Suprapubic skin (tissue), 3 donors: ENCODE measurements at regions not wholly inside any gene's neighbourhood (a gene's known extent, or its start where the extent isn't known, plus 50 kb on each side); places are given as distances from the start of the nearest gene placed in this dataset.

Source experiments
- POLR2A ChIP-seq, 2 donors: fragments of 450-650 bp; IDR thresholded peaks; one replicate each; pipeline ENCODE4 v1.6.1; 2017; ENCODE audit warnings: antibody characterized with exemption in 2 of 2, mild to moderate bottlenecking in 2 of 2, moderate library complexity in 2 of 2
- TF ChIP-seq, protein P1 (sequence below), 2 donors: fragments of 200-600 bp in 1 of 2; fragments of 450-650 bp in 1 of 2; sonication (generic) in 1 of 2; IDR thresholded peaks; one replicate each; pipeline ENCODE4 v1.5.1; 2016 to 2019; ENCODE audit warnings: antibody characterized with exemption in 2 of 2, mild to moderate bottlenecking in 1 of 2, moderate library complexity in 1 of 2

DNA sequence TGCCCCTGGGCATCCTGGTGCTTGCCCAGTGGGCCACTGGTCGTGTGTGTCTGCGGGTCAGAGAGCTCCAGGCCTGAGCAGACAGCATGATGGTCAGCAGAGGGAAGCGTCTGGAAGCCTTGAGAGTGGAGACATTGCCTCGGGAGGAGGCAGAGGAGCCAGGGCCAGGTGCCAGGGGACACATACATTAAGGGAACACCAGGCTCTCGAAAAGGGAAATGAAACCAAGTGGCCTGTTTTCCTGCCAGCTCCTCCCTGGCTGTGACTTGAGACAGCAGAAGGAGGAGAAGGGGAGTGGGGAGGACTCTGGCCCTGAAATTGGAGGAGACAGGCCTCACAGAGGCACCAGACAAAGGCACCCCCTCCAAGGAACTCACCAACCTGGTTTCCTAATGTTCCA is 62.4 kb upstream of the LRP8 start:
- TF ChIP-seq, protein P1, sequence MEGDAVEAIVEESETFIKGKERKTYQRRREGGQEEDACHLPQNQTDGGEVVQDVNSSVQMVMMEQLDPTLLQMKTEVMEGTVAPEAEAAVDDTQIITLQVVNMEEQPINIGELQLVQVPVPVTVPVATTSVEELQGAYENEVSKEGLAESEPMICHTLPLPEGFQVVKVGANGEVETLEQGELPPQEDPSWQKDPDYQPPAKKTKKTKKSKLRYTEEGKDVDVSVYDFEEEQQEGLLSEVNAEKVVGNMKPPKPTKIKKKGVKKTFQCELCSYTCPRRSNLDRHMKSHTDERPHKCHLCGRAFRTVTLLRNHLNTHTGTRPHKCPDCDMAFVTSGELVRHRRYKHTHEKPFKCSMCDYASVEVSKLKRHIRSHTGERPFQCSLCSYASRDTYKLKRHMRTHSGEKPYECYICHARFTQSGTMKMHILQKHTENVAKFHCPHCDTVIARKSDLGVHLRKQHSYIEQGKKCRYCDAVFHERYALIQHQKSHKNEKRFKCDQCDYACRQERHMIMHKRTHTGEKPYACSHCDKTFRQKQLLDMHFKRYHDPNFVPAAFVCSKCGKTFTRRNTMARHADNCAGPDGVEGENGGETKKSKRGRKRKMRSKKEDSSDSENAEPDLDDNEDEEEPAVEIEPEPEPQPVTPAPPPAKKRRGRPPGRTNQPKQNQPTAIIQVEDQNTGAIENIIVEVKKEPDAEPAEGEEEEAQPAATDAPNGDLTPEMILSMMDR (IDR thresholded peaks at IDR 0.05): no peak
- no peak for TF ChIP-seq POLR2A (IDR thresholded peaks at IDR 0.05)
